ENCODE measurements at regions not wholly inside any gene's neighbourhood (a gene's known extent, or its start where the extent isn't known, plus 50 kb on each side); places are given as distances from the start of the nearest gene placed in this dataset.

- TF ChIP-seq CTCF (optimal IDR thresholded peaks at IDR 0.05 in 1 of 3, IDR thresholded peaks at IDR 0.05 in 1 of 3, conservative IDR thresholded peaks at IDR 0.05 in 1 of 3; ENCODE audit: extremely low read depth in 1 of 3, insufficient read depth in 2 of 3, low read length in 3 of 3) (no peak), EZH2 (IDR thresholded peaks at IDR 0.05; ENCODE audit: low read length) (no peak)
These were observed 344.9 kb upstream of the KLF12 start for GRCh38 chr13:74479124-74479523.
